Right ventricle myocardium inferior (tissue), 1 donor: ENCODE measurements at regions not wholly inside any gene's neighbourhood (a gene's known extent, or its start where the extent isn't known, plus 50 kb on each side); places are given as distances from the start of the nearest gene placed in this dataset.

Source experiments
- ATAC-seq: fragments of 200-7000 bp; cut with Tn5 transposase; one replicate; pipeline ENCODE4 v1.9.1; 2020; ENCODE audit warnings: mild to moderate bottlenecking, moderate library complexity
- DNase-seq: peaks from one replicate; pipeline ENCODE4 v3.0.0; 2021; ENCODE audit errors: missing footprints
- intact Hi-C: fragments of 100-400 bp; cut with DNase I; formaldehyde crosslinking; loops from one replicate; pipeline ENCODE4 v1.11.0; 2022
- donor health status: DM: no; HTN: yes; CAD: no; lungs with severe emphysema.

DNA sequence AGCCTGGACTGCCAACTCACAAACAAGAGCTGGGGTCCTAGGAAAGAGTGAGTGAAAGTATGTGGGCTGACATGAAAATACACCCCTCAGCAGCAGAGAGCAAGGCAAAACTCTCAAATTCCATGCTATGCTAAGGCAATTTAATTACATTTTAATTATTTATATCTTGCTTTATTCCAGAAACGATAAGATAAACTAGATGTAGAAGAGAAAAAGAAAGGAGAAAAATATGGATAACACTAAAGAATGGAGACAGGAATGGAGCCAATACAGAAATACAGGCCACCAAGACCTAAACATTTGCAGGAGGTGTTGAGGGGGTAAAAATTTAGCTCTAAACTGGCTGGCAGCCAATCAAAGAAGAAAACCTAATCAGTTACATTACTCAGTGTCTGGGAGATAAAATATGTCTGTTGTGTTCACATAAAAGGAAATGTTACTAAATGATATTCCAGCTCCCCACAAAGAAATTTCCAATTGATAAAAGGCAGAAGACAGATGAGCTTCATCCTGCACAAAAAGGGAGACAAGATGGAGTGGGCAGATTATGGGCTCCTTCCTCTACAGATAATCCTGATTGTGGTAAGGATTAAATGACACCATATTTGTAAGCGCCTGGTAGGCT lies 223.5 kb upstream of the BLID start:
- intact Hi-C loops: no loop called here
- no peak for DNase-seq
- no peak for ATAC-seq

- intact Hi-C loops: no loop called here
- DNase-seq (no peak), ATAC-seq (peak; percentile 67)
Observed at GRCh38 chr11:122337704-122338103, 221.7 kb upstream of the BLID start.

- intact Hi-C loops: no loop called here
- ATAC-seq (no peak), DNase-seq (no peak)
Observed at GRCh38 chr11:122337241-122337640, 221.2 kb upstream of the BLID start.

DNA sequence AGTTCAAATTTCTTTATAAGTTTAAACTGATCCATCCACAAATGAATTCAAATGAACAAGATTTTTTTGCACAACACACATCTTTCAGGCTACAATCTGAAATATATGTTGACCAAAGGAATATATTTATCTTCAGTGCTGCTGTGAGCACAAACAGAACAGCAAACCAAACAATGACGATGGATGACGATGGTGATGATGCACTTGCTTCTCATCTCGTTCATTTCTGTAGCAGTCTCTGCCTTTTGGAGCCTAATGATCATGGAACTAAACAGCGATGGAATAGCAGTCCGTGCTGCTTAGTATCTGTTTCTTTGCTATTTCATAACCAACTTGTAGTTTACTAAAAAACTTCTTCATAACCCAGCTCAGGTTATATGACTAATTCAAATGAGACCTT lies 220.7 kb upstream of the BLID start:
- ATAC-seq (no peak), DNase-seq (no peak)
- intact Hi-C loops: no loop called here

- intact Hi-C loops: no loop called here
- ATAC-seq (peak; percentile 59), DNase-seq (no peak)
Observed at GRCh38 chr11:122334546-122335339, 218.7 kb upstream of the BLID start.

- no peak for ATAC-seq
- intact Hi-C loops: no loop called here
Observed at GRCh38 chr11:122333467-122333866, 217.5 kb upstream of the BLID start.

GRCh38 chr11:122331079-122331478 lies 215.1 kb upstream of the BLID start:
- intact Hi-C loops: no loop called here
- DNase-seq (no peak), ATAC-seq (no peak)

More at GRCh38 chr11:122333467-122333866, 217.5 kb upstream of the BLID start:
- no peak for DNase-seq

DNA sequence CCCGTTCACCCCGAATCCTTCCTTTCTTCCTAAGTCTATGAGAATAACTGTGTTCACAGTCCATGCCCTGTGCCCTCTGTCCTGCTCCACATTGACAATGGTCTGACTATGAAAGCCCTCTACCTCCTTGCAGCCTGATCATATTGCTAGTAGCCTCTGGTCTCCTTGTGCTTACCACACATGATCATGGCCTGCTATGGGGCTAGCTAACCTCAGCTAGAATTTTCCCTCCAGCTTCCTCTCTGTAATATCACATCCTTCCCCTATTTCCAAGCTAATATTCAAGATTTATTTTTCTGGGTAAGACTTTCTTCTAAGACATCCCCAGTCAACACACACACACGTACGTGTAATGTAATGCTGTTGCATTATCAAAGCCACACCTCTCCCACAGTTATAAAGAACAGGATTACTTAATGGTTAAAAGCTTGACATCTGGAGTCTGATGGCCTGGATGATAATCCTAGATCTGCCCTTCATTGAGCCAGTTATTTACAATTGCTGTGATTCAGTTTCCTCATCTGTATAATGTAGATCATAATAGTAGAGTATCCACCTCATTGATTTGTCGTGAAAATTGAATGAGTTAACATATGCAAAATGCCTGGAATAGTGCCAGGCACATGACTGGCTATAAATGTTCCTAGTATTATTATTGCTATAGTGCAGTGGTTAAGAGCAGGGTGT lies 214.4 kb upstream of the BLID start:
- ATAC-seq (peak; percentile 28), DNase-seq (no peak)
- intact Hi-C loops: no loop called here

DNA sequence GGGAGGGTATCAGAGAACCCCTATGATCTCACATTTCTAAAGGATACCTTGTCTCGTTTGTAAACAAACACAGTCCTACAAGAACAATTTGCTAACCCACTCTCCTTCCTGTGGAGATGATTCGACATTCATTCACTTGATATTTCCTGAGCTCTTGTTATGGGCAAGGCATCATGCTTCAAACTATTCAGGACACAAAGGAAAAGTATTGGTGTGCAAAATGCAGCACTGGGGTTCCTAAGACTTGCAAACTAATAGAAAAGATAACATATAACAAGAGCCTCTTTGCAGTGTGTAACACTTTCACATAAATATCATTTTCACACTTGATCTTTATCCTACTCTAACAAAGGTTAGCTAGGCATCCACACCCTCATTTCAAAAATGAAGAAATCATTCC lies 211.5 kb upstream of the BLID start:
- ATAC-seq (no peak), DNase-seq (no peak)
- intact Hi-C loops: no loop called here

DNA sequence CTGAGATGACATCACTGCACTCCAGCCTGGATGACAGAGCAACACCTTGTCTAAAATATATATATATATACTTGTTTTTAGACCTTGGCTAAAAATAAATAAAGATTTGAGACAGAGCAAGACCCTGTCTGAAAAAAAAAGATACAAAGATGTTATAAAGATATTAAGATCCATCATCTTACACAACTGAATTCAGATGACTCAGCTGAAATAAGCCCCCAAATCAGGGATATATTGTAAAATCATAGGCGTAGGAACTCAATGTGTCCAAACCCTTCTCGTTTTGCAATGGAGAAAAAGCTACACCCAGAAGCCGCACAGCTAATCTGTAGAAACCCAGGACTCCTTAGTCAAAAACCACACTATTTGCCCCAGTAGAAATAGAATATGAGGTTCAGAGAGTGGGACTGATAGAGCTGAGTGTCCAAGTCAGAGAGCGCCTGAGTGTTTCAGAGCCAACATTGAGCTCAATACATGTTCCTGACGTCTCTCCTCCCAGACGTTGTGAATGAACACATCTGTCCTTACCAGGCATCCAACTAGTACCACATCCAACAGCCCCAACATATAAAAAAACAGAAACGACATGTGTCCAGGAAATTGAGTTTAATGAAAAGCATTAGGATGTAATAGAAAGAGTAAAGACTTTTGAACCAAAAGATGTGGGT lies 207.9 kb upstream of the BLID start:
- no peak for ATAC-seq
- no peak for DNase-seq
- intact Hi-C loops: no loop called here

- intact Hi-C loops: no loop called here
- ATAC-seq: peak; percentile 40
- no peak for DNase-seq
Observed at GRCh38 chr11:122322329-122322728, 206.3 kb upstream of the BLID start.

DNA sequence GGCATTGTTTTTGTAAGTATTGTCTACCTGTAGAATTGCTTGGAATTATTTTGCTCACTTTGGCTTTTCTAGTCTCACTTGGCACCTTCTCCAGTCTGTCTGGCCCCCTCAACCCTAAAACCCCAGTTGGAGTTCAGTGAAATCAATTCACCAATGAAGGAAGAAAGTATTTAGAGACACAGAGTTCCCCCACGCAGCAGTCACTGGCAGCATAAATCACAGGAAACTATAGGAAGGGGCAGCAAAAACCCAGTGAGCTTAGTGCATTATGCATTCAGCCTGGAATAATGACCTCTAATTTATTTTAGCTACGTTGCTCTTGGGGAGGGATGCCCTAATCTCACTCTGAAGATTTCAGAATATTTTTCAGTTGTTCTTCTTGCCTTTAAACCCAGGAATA lies 204.7 kb upstream of the BLID start:
- intact Hi-C loops: no loop called here
- DNase-seq: no peak
- no peak for ATAC-seq

DNA sequence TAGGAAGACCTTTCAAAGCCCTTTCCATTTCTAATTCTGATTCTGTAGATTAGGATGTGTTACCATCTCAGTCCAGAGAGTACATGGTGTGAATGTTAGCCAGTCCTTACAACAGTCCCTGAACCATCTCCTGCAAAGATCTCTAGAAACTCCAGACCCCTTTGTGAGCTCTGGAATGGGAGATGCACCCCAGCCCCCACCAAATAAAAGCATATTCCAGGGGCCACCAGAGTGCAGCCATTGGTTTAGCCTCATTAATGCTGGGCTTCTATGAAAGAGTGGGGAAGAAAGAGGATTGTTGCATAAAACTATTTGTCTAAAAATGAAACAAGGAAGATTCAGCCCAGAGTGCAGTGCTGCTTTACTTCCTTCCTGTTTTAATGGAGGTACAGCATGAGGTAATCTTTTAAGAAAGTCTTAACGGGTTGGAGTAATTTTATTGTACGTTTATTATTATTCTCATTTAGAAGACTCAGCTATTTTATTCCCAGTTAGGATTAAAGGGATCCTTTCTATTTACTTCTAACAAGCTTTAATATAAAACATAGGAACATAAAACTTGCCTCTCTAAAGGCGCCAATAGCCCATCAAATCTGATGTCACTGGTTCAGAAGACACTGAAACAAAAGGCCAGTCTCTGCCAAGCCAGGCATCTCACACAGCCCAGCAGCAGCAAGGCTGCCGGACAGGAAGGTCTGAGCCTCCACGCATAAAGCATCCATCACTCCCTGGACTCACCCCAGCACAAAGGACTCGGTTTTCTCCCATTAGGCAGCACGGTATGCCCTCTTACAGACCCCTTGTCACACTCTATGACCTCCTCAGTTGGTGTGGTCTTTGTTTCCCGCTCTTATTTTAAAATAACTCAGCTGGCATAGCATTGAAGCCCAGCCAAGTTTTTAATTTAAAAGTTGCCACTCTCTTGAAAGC lies 203.9 kb upstream of the BLID start:
- ATAC-seq: no peak
- DNase-seq: no peak
- intact Hi-C loops: no loop called here

GRCh38 chr11:122319085-122319484 lies 203.1 kb upstream of the BLID start:
- no peak for ATAC-seq
- no peak for DNase-seq
- intact Hi-C loops: no loop called here

GRCh38 chr11:122317305-122317704 lies 201.3 kb upstream of the BLID start:
- ATAC-seq (no peak), DNase-seq (no peak)
- intact Hi-C loops: no loop called here

DNA sequence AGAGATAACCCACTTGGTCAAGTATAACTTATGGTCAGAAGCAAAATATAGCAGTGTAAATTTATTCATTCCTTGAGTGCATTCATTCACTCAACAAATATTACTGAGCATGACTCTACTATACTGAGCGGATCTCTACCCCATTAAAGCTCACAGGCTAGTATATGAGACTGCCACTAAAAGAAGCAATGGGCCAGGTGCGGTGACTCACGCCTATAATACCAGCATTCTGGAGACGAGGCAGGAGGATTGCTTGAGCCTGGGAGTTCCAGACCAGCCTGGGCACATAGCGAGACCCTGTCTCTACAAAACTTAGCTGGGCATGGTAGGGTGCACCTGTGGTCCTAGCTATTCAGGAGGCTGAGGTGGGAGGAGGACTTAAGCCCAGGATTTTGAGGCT lies 197.6 kb upstream of the BLID start:
- ATAC-seq (no peak), DNase-seq (no peak)
- intact Hi-C loops: no loop called here

DNA sequence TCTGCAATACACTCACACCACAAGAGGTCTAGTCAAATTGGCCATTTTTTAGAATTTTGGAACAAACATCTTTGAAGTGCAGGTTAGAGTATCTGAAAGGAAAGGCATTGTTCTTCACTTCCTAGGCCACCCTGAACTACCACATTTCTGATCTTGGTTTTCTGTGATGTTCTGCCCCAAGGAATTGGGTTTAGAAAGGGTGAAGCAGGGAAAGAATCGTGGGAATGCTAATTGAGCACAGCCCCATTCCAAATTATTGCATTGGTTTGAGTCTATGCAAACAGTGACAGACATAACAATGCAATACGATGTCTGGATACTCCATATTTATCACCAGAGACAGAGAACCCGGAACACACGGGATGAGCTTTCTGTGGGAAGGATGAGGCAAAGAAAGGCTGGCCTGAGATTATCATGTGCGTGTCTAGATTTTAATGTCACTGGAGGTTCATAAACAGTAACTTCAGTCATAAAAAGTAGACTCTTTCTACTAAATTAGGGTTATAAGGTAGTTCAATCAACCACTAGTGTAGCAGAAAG lies 195.3 kb upstream of the BLID start:
- no peak for ATAC-seq
- intact Hi-C loops: no loop called here

DNA sequence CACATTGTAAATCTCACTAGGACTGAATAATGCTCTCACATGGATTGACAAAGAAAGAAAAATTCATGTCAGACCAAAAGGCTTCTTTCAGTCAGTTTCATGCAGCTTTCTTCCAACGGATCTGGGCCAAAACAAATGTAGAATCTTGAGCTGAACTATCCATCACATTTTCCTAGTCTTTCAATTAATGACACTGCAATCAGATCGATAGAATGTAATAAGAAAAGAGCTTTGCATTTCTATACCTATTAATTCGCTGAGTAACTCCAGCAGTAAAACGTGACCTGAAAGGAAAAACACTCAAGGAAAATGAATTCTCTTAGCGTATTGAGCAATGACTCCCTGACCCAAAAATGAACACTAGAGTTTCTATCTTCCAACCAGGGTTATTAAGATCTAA lies 194.8 kb upstream of the BLID start:
- ATAC-seq: no peak
- no peak for DNase-seq
- intact Hi-C loops: no loop called here

More for the DNA sequence above, 195.3 kb upstream of the BLID start:
- no peak for DNase-seq
